GM19372 (cell line): ENCODE measurements at regions not wholly inside any gene's neighbourhood (a gene's known extent, or its start where the extent isn't known, plus 50 kb on each side); places are given as distances from the start of the nearest gene placed in this dataset.

ENCODE experiments used
- ATAC-seq: cut with Tn5 transposase; IDR thresholded peaks from one replicate; pipeline ENCODE4 v1.9.1; 2021; ENCODE audit warnings: mild to moderate bottlenecking, low read depth, moderate library complexity; ENCODE audit not compliant: unreplicated experiment

DNA sequence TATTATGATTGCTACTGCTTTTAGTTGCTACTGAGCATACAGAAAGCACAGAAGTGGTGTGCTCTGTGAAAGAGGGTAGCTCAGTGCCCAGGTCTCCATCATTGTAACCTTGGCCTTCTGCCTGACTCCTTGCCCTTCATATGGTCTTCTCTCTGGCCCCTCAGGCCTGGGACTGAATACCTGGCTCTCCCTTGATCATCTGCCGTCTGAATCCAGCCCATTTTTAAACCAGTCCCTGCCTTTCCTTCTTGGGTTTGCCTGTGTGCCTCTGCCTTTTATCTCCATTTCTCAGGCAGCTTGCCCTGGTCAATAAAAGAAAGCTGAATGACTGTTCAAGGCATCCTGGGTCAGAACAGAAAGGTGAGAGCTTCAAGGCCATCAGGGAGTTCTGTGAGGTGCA, 109.1 kb upstream of the ZNF438 start:
- ATAC-seq = no peak

DNA sequence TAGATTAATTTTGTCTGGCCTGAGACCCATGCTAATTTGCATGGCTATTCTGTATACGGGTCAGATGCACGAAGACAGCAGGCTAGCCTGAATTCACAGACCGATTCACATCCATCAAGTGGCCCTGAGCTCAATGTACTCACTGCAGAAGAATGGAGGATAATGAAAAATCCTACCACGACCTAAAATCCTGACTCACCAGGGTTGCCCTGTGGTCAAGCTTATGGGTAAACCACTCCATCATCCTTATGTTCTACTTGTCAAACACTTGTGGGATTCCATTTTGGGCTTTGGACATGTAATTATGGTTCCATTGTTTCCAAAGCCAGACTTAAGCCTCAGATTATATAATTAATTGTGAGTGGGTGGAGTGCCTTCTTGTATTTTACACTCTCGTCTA, 110.4 kb upstream of the ZNF438 start:
- no peak for ATAC-seq

GRCh38 chr10:31143331-31143935, 111.8 kb upstream of the ZNF438 start:
- no peak for ATAC-seq

- no peak for ATAC-seq
Measured at GRCh38 chr10:31145986-31146385, 114.3 kb upstream of the ZNF438 start.

DNA sequence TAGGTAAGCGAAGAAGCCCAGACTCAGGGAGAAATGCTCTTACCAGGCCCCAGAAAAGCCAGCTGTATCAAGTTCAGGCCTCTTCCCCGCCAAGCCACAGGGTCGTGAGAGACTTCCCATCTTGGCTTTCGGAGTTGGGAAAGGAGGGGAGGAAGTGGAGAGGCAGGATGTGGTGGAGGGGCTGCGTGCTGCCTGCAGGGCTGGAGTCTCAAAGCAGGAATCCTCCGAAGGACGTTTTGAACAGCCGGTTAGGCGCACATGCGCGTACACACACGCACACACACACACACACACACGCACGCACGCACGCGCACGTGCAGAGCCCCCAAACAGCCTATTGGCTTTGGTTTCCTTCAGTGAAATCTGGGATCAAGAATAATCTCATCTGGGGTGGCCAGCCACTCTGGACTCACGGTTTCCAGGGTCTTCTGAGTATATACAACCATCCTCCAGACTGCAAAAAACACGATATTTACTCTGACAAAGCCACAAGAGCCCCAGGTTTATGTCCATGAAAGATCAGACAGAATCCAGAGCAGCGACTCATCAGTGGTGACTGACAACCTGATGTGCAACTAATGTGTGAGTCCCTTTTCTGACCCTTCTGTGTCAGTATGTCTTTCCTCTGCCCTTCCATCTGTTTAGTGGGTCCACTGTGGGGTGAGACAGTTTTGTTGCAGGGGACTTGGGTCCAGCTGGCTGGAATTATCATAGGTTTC, 115.0 kb upstream of the ZNF438 start:
- no peak for ATAC-seq

- no peak for ATAC-seq
Measured at GRCh38 chr10:31147210-31147608, 115.5 kb upstream of the ZNF438 start.

DNA sequence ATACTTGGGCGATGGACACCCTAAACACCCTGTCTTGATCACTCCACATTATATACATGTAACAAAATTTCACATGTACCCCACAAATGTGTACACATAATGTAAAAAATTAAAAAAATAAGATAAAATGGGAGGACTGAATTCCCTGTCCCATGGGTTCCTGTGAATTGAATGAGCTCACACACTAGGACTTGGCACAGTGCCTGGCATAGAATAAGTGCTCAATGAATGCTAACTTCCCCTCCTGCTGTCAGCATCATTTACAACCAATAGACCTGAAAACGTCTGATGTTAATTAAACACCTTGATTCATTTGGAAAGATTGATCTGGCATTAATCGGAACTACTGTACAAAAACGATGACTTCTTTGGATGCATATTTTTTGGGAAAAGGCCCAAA, 117.3 kb upstream of the ZNF438 start:
- ATAC-seq = no peak

DNA sequence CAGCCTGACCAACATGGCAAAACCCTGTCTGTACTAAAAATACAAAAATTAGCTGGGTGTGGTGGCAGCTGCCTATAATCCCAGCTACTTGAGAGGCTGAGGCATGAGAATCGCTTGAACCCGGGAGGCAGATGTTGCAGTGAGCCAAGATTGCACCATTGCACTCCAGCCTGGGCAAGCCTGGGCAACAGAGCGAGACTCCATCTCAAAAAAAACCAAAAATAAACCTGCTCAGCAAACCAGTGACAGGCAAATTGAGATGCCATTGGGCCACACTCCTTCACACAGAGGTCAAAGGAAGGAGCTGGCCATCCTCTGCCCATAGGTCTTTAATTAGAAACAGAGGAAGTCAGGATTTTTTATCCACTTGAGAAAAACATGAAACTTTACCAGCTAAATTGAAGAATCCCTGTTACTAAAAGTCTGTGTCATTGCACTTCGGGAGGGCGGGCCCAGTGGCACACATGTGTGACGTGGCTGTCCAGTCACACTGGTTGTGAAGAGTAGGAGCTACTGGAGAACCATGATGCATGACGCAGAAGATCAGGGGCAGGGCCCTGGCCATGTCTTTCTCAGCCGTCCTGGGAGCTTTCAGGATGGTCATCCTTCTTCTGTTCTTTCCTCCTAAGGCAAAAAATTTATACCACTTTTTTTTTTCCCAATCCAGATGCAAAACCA, 118.3 kb upstream of the ZNF438 start:
- ATAC-seq = no peak

DNA sequence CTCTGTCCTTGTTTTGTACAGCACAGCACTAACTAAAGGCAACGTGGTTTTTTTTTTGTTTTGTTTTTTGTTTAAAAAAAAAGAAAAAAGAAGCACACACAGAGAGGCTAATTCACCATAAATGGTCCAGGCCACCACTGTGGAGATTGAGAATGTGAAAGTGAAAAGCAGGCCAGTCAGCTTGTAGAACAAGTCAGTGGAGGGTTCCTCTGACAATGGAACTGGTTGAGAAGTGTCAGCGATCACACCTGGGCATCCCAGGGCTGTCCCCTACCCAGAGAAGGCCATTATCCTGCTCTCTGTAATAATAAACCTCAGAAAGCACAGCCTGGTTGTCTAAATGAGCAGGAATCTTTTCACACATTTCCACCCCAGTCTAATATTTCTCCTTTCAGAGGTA, 119.6 kb upstream of the ZNF438 start:
- no peak for ATAC-seq

DNA sequence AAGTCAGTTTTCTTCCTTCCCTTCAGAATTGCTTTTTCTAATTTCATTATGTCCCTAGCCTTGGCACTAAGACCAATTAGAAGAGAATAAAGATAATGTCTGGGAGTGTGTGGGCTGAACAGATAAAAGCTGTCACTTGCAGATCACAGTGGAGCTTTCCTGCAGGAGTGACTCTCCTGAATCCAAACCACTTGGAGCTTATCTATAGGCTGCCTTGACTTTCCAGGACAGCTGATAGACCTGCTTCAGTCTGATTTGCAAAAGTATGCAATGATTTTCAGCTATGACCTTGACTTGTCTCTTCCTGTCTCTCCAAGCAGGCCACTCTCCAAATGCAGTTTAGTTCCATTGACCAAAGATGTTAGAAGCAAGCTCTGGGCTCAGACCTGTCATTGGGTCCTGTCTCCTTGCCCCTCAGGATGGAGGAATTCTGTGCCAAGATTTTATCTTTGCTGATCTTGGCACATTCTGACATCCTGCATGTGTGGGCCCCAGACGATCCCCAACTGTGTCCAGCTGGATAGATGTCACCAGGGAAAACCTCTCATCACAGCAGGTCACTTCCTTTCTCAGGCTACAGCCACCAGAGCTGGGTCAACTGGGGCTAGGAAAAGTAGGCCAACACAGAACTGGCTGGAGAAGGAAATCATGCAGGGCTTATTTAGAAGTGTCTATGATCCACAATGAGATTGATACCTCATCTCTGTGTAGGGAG, 120.9 kb upstream of the ZNF438 start:
- ATAC-seq = no peak

- no peak for ATAC-seq
Measured at GRCh38 chr10:31153161-31153560, 121.5 kb upstream of the ZNF438 start.

DNA sequence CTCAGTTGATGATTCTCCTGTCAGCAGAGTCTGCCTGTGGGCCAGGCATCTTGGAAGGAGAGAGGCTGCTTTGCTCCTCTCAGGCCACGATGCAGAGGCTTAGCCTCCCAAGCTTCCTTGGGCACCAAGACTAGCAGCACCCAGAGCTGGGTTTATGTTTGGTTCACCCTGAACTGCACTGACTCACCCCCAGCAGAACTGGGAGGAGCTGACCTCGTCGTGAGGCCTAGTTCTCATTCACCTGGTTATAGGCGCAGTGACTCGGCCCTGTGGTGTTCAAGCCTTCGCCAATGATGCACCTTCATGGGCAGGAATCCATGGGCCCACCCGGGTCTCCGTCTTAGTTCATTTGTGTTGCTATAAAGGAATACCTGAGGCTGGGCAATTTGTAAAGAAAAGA, 122.0 kb upstream of the ZNF438 start:
- no peak for ATAC-seq

GRCh38 chr10:31154996-31155395, 123.3 kb upstream of the ZNF438 start:
- no peak for ATAC-seq

- ATAC-seq = no peak
Measured at GRCh38 chr10:31157123-31158010, 125.7 kb upstream of the ZNF438 start.

GRCh38 chr10:31158011-31158658, 126.5 kb upstream of the ZNF438 start:
- no peak for ATAC-seq

DNA sequence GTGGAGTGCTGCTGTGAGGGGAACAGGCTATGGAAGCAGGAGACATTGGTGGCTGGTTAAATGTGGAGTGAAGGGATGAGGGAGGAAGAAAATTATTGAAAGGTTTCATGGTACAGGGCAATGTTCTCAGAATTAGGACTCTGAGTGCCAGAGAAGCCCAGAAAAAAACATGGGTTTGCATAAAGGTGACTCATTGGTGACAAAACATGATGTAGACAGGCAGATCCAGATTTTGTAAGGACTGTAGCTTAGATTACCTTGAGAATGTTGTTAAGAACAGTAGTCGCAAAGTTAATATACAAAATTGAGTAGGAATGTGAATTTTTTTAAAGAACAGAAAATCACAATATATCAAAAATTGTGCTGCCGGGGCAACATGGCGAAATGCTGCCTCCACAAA, 134.9 kb upstream of the ZNF438 start:
- no peak for ATAC-seq

- no peak for ATAC-seq
Measured at GRCh38 chr10:31170636-31171035, 139.0 kb upstream of the ZNF438 start.

DNA sequence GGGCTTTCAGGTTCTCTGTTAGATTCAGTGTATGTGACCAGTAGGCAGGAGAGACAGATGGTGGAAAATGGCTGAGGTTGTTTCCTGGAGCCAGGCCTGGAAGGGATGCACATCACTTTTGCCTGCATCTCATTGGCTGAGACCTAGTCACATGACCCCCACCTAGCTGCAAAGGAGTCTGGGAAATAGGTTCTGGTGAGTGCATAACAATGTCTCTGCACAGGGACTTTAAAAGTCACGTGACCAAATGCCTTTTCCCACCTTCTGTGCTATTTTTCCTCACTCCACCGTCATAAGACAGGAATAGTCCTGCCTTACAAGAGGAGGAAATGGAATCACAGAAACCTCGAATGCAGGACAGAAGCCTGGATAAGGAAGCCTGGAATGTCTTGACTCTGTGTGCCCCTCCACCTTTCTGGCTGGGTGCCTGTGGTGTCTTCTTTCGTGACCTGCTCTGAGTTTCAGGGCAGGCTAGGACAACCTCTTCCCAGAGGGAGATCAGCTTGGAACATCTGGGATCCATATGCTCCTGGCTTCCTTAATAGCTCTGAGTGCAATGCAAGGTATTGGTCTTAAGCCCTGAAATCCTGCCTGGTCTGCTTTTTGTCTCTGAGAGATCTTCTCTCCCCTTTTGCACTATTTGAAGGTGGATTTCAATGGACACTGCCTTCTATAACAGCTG, 139.9 kb upstream of the ZNF438 start:
- no peak for ATAC-seq

DNA sequence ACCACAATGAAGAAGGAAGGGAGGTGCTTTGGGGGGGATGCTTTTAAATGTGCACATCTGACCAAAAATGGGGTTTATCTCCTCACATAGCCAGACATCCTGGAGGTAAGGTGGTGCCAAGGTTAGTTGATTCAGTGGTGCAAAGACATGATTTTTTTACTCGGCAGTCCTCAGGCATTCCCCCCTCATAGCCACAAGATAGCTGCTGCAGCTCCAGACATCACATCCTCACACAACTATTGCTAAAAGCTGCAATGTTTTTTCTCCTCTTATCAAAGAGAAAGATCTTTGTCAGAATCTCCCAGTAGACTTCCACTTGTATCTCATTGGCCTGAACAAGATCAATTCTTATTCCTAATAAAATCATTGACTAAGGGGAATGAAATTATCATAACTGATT, 141.3 kb upstream of the ZNF438 start:
- ATAC-seq = no peak
